Lung (tissue), 11 donors: ENCODE measurements at regions not wholly inside any gene's neighbourhood (a gene's known extent, or its start where the extent isn't known, plus 50 kb on each side); places are given as distances from the start of the nearest gene placed in this dataset.

Experiments
- ATAC-seq: fragments of 200-7000 bp; cut with Tn5 transposase; one replicate; pipeline ENCODE4 v1.9.1; 2020; ENCODE audit warnings: moderate number of reproducible peaks; ENCODE audit not compliant: insufficient read depth, low FRiP score
- DNase-seq, 3 donors: peaks; one replicate each; pipeline ENCODE4 v3.0.0-alpha.2; 2013 to 2017
- H3K27ac ChIP-seq, 2 donors: one replicate each; pipeline ENCODE4 v1.5.1; 2013; ENCODE audit warnings: mild to moderate bottlenecking in 2 of 2, moderate library complexity in 2 of 2, control low read depth in 1 of 2, inconsistent platforms in 1 of 2, low read depth in 1 of 2, low read length in 1 of 2
- H3K27me3 ChIP-seq, 3 donors: one replicate each; pipeline ENCODE4 v1.5.1; 2013; ENCODE audit warnings: low read length in 2 of 3; ENCODE audit not compliant: control insufficient read depth in 3 of 3, insufficient read depth in 3 of 3
- H3K36me3 ChIP-seq, 4 donors: one replicate each; pipeline ENCODE4 v1.5.1; 2013; ENCODE audit warnings: low read length in 4 of 4, mild to moderate bottlenecking in 1 of 4, moderate library complexity in 1 of 4; ENCODE audit not compliant: control insufficient read depth in 4 of 4, insufficient read depth in 4 of 4
- H3K4me1 ChIP-seq, 5 donors: one replicate each; pipeline ENCODE4 v1.5.1; 2013; ENCODE audit warnings: low read length in 5 of 5, mild to moderate bottlenecking in 2 of 5, moderate library complexity in 1 of 5; ENCODE audit not compliant: control insufficient read depth in 5 of 5, insufficient read depth in 5 of 5
- H3K4me3 ChIP-seq: one replicate; pipeline ENCODE4 v1.5.1; 2013; ENCODE audit warnings: mild to moderate bottlenecking, control low read depth, moderate library complexity
- H3K9ac ChIP-seq, 2 donors: one replicate each; pipeline ENCODE4 v1.5.1; 2013; ENCODE audit warnings: low read length in 2 of 2, control low read depth in 1 of 2; ENCODE audit not compliant: insufficient read depth in 1 of 2
- H3K9me3 ChIP-seq, 4 donors: one replicate each; pipeline ENCODE4 v1.5.1; 2013; ENCODE audit warnings: low read length in 3 of 4, mild to moderate bottlenecking in 1 of 4, moderate library complexity in 1 of 4; ENCODE audit not compliant: control insufficient read depth in 4 of 4, insufficient read depth in 3 of 4
- WGBS, 2 donors: extraction: QIAGEN DNeasy Blood & Tissue Kit; methylation state at CpG; one replicate each; pipeline ENCODE4 v1.1.7; 2013; 5-methylcytosine and 5-hydroxymethylcytosine counted together
- TF ChIP-seq, protein P1 (sequence below): IDR thresholded peaks from 2 replicates; pipeline ENCODE4 v1.5.1; 2012; ENCODE audit warnings: mild to moderate bottlenecking; ENCODE audit errors: control extremely low read depth, extremely low read depth
- donor health status: control.
- donor health status: control.
- donor health status: Bipolar disorder and iron deficiency.
- donor health status: healthy.
- donor health status: DM: yes; HTN: yes; CAD: no.

DNA sequence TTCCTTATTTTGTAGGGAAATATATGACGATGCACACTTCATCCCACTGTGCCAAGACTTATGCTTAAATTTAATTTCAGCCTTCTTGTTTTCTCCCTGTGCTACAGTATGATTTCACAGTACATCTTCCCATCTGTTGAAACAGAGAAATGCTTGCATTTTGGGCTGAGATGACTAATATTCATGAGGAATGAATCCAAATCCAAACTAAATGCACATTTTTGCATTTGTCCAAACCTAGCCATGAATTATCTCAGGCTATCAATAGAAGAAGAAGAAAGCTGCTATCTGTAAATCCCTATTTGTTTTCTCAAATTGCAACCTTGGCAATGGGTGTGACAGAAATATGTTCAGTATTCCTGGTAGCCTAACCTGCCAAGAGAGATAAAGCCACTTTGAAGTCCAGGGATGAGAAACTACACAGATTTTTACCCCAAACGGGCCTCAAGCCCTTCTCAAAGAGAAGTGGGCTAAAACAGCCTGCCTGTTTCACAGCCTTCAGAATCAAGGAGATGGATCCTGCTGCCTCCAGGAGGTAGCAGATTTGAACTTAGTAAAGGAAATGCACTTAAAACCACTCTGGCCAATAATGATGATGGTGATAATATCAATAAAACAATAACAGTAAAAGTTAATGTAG, 306.9 kb upstream of the NT5C1B start:
- H3K9me3 ChIP-seq = no peaks in the 10 kb centered on the region
- TF ChIP-seq, protein P1, sequence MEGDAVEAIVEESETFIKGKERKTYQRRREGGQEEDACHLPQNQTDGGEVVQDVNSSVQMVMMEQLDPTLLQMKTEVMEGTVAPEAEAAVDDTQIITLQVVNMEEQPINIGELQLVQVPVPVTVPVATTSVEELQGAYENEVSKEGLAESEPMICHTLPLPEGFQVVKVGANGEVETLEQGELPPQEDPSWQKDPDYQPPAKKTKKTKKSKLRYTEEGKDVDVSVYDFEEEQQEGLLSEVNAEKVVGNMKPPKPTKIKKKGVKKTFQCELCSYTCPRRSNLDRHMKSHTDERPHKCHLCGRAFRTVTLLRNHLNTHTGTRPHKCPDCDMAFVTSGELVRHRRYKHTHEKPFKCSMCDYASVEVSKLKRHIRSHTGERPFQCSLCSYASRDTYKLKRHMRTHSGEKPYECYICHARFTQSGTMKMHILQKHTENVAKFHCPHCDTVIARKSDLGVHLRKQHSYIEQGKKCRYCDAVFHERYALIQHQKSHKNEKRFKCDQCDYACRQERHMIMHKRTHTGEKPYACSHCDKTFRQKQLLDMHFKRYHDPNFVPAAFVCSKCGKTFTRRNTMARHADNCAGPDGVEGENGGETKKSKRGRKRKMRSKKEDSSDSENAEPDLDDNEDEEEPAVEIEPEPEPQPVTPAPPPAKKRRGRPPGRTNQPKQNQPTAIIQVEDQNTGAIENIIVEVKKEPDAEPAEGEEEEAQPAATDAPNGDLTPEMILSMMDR = no peak
- 70 to 72% methylated on average over 2 of the region's 2 CpGs for WGBS, 2 donors
- DNase-seq = no peak
- no peak overlapping the region for H3K4me3 ChIP-seq
- no peak overlapping the region for H3K9ac ChIP-seq
- no peaks in the 10 kb centered on the region for H3K27me3 ChIP-seq
- no peaks in the 10 kb centered on the region for H3K36me3 ChIP-seq
- H3K4me1 ChIP-seq = peaks cover 0 to 18% (median 0%) of the 10 kb centered on the region in 5 donors
- ATAC-seq = no peak
- H3K27ac ChIP-seq = no peak overlapping the region

DNA sequence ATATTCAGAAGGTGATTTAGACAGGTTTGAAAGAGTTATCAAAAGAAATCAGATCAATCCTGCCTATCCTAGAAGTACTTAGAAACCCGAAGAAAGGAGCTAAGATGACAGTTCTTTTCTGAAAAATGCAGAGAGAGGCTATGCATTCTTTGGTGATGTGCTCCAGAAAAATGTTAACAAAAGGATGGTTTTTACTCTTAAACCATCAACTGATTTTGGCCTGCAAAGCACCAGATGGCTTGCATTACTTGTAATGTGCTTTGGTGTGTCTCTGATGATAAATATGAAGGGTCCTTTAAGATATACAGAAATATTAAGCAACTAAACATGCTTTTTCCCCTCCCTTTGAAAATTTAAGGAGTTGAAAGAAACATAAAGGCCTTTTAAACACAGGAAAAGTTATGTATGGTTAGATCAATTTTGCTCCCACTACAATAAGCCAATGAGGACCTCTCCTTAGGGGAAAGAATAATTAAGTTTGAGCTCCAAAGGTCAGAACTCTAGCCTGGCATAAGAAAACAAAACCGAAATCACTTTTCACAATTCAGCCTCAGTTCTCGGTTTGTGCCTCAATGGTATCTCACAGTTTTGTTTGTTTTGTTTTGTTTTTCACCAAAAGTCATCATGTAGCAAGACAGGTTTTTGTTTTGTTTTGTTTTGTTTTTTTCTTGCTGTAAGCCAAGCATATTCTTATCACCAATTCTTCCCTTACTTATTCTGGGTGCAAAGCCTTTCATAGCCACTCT, 302.4 kb upstream of the NT5C1B start:
- H3K27ac ChIP-seq = no peak overlapping the region
- no peaks in the 10 kb centered on the region for H3K27me3 ChIP-seq
- TF ChIP-seq, protein P1 = no peak
- H3K36me3 ChIP-seq = no peaks in the 10 kb centered on the region
- no peak overlapping the region for H3K4me3 ChIP-seq
- WGBS, 2 donors = 90% methylated on average over 3 of the region's 3 CpGs
- ATAC-seq = no peak
- peak in 2 of 3 donors; percentile 43 to 55 for DNase-seq
- H3K4me1 ChIP-seq = peaks cover 0 to 10% (median 0%) of the 10 kb centered on the region in 5 donors
- H3K9ac ChIP-seq = no peak overlapping the region
- no peaks in the 10 kb centered on the region for H3K9me3 ChIP-seq

DNA sequence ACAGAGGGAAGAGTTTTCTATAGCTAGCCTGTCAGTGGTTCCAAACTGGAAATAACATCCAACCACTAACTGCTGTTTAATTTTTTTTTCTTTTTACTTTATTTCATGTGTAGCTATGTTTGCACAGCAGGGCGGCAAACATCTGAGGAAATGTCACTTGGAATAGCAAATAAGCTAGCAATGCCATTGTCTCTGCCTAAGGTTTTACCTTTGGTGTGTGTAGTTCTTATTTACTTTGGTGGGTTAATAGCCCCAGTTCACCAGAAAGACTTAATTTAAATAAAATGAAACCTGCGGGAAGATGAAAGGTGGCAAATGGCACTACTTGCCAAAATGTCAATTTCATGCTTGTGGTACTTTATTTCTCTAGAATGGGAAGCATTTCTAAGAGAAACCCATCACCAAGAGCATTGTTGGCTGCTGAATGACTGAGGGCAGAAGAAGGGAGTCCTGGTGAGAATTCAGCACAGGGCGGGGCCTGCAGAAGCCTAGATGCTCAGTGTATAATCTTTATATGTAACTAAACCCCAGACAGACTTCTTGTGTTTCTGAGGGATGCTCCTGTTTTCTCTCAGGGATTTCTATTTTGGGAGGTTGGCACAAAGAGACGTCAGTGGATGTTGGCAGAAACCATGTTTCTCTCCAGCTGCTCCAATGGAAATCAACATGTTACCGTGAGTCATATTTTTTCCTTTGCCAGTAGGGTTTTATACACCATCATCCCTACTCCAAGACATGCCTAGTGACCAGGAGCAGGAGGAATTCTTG, 300.4 kb upstream of the NT5C1B start:
- Histone ChIP-seq H3K27ac (no peak overlapping the region), H3K27me3 (no peaks in the 10 kb centered on the region), H3K9me3 (no peaks in the 10 kb centered on the region), H3K36me3 (no peaks in the 10 kb centered on the region), H3K4me3 (no peak overlapping the region), H3K4me1 (peaks cover 0 to 10% (median 4%) of the 10 kb centered on the region in 5 donors), H3K9ac (no peak overlapping the region)
- no peak for DNase-seq
- WGBS, 2 donors = 74 to 86% methylated on average over 5 of the region's 5 CpGs
- TF ChIP-seq, protein P1 = no peak
- no peak for ATAC-seq
